Stimulated activated CD4-positive, alpha-beta T cell treated with anti-CD3 and anti-CD28 coated beads, TNF-alpha, amount 100 ng/mL, for 48 hours (primary cell): ENCODE measurements at regions not wholly inside any gene's neighbourhood (a gene's known extent, or its start where the extent isn't known, plus 50 kb on each side); places are given as distances from the start of the nearest gene placed in this dataset.
"Not testable (repeated sequence)": the region's sequence is repeated elsewhere in the genome, so short reads cannot be mapped to it uniquely, and the experiment has no call there.

Source experiments
- DNase-seq, 3 donors: peaks; one replicate each; pipeline ENCODE4 v3.0.0-alpha.2; 2020; ENCODE audit warnings: low read depth in 3 of 3

DNA sequence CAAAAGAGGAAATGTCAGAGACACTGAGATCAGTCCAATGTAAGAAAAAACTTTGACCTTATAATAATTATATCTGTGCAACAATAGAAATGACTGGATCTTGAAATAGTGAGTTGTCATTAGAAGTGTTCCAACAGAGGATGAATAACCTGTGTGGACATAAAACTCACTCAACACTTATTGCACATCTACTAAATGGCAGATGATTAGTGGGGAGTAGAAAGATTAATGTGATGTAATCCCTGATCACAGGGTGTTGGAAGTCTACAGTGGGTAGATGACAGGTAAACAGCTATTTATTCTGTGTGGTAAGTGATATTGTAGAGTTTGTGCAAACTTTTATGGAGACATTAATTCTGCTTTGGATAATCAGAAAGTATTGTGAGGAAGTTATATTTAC is 177.3 kb upstream of the HMHB1 start:
- DNase-seq = no peak

DNA sequence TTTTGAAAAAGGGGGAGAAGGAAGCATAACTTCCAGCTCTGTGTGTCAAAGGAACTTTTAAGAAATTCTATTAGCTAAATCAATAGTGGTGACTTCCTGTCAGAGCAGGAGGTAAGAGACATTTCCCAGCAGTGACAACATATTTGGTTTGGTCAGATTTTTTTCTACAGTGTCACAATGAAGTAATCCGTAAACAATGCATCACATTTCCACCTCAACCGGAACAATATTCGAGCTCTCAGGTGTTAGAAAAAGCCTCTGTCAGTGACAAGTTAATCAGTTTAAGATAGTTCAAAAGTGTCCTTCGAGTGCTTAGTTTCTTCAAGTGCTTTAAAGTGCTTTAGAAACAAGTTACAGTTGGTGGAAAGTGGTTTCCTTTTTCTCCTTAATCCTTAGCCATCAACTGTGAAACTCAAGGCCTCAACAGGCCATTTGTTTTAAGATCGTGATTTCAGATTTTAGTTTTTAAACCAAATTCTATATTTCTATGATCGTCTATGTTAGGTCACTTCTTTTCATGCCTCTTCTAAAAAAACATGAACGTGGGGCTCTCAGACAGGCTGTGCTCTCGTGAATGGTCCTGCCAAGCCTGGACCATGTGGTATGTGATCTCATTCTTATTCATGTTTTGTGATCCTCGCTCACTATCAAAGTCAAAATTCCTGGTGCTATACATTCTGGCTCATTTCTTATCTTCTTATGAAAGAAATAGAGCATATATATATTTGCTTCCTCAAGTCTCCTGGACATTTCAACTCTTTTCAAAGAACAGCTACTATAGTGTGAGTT is 181.9 kb upstream of the HMHB1 start:
- no peak for DNase-seq

DNA sequence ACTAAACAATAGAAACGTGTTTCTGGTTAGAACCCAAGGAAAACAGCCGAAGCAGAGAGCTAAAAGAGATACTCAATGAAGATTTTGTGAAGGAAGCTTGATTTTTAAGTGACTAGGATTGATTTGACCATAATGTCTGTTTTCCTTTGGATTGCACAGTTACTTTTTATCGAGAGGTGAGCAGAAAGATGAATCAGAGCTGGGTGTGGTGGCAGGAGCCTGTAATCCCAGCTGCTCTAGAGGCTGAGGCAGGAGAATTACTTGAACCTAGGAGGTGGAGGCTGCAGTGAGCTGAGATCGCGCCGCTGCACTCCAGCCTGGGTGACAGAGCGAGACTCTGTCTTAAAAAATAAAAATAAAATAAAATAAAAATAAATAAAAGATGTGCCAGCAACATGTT is 186.9 kb upstream of the HMHB1 start:
- DNase-seq = not testable (repeated sequence)

DNA sequence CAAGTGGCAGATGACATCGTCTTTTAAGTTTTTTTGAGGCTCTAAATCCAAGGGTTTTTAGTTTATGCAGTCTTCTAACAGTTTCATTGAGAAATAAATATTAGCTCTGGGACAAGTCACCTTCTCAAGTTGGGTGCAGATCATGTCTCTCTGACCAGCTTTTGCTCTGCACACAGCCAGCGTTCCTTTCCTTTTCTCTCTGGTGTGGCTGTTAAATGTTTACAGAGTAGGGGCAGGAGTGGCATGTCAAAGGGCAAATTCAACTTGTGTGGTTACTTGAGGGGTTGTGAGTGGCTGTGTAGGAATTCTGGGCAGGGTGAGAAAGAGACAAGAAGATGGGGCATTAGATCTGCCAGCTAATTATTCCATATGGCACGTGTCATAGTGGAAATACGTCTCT is 187.5 kb upstream of the HMHB1 start:
- DNase-seq = no peak

DNA sequence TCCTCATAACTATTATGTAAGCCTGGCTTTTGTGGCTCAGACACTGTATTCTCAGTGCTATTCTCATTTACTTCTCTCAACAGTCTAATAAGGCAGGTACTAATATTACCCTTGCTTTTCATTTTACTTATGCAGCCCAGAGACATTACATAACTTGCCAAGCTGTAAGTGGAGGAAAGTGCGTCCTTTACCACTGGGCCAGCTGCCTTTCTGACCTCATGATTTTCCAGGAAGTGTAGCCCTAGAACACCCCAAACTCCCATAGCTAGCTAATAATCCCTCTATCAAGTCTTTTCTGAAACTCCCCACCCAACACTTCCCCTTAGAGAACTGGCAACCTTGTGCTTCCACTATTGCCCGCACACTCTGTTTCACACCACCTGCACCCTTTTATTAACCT is 192.9 kb upstream of the HMHB1 start:
- DNase-seq = no peak

DNA sequence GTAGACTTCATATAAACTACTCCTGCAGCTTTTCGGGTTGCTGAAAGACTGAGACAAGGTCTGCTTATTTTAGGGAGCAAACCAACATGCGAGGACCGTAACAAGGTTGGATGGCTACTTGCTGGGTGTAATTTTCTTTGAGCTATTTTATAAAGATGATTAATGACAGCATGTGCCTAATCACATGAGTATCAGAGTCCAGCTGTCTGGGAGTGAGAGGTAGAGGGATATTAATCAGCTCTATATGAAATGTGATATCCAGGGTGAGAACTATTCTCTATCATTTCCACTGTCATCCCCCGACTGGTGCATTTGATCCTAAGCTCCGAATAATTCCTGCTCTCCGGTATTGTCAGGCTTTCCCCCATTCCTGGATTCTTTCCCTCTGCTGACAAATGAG is 193.8 kb upstream of the HMHB1 start:
- no peak for DNase-seq

DNA sequence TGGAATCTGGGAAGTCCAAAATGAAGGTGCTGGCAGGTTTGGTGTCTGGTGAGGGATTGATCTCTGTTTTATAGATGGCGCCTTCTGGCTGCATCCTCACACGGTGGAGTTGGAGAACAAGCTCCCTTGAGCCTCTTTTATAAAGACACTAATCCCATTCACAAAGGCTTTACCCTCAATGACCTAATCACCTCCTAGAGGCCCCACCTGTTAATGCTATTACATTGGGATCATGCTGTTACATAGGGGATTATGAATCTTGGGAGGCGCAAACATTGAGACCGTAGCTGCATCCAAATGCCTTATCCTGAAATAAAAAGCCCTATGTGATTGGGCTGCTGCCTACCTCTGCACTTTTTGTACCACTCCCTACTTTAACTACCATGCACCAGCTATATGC is 197.1 kb upstream of the HMHB1 start:
- no peak for DNase-seq

DNA sequence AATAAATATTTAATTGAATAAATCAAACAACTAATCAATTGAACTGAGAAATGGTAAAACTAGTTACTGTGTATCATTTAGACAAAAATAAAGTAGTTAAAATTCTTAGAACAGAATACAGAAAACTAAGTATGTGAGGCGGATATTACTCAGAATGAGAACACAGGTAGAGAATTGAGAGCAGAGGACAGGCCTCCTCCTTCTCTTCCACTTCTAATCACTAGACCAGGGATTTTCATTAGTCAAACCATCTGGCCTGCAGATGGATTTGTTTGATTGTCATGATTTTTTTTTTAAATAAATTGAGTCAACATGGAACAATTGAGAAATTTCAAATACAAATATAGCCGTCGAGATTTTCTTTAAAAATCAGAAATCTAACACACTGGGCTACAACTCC is 198.6 kb upstream of the HMHB1 start:
- DNase-seq = no peak

DNA sequence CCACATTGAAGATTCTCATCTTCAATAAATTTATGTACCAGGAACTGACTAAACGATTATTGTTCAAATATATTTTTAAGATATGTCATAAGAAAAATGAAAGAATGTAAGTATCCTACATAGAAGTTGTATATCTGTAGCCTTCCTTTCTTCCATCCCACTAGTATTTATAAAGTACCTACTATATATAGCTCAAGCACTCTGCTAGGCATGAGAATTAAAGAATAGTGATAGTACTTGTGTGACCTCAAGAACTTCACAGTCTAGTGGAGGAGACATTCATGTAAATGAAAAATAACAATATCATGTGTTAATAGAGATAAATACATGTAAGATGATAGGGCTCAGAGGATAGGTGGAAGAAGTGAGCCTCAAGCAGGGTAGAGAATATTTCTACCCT is 201.0 kb upstream of the HMHB1 start:
- no peak for DNase-seq

DNA sequence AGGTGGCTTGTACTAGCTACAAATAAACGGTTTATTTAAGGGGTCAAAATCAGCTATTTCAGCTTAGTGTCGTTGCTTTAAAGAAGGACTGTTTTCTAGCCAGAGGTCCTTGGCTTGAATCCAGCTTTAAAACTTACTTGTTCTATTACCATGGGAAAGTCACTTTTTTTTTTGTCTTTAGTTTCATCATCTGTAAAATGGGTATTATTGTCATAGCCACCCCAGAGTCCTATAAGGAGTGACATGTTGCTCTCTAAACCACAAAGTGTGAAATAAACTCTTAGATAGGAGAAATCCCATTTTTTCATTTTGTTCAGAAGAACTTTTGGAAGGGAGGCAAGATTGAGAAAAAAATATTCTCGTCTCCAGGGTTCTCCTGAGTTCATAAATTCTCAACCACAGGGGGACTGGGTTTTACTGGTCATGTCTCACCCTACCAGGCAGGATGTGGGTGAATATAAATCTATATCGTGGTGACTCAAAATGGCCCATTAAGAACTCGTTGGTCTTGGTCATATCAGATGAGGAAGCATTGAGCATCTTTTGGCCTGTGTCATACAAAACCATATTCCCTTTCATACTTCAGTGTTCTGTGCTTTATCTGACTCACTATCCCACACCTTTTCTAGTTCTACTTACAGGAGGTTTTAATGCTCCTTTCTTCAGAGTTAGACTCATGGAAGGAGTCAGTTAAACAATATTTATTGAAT is 202.7 kb upstream of the NR3C1 start:
- no peak for DNase-seq

DNA sequence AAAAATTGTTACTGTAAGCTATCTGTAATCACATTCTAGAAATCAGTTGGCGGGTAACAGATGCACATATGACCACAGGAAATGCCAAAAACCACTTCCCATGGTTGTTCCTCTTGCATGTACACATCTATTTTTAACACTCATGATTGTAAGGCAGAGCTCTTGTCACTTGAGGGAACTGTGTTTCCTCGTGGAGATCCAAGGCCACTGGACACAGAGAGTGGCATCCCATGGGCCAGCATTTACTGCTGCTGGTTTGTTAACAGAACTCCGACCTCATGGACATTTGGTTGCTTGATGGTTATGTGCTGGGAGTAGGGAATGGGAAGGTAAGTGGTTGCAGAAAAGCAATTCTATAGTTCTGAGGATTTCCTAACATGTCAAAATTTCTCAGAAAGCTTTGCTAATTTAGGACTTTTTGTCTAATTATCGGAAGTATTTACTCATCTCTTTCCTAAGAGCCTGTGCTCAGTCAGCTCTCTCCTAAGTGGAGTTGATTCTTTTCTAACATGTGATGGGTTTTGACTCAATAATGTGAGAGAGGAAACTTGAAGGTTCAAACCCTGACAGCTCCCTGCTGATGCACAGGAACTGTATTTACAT is 202.0 kb upstream of the NR3C1 start:
- no peak for DNase-seq

DNA sequence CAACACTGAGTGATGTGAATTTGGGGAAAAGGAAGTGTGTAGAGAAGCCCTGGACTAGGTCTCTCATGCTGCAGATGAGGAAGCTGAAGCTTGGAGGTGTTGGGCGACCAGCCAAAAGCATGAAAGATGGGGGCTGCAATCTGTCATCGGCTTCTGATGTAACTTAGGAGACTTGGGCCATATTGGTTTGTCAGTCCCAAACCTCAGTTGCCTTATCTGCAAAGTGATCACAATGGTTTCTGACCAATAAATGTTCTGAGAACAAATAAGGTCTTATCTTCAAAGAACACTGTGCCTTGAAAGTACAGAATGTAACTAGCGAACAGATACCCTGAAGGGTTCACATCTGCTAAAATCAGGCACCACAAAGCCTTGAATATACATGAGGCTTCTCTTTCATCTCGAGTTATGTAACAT is 198.4 kb upstream of the NR3C1 start:
- DNase-seq = no peak

DNA sequence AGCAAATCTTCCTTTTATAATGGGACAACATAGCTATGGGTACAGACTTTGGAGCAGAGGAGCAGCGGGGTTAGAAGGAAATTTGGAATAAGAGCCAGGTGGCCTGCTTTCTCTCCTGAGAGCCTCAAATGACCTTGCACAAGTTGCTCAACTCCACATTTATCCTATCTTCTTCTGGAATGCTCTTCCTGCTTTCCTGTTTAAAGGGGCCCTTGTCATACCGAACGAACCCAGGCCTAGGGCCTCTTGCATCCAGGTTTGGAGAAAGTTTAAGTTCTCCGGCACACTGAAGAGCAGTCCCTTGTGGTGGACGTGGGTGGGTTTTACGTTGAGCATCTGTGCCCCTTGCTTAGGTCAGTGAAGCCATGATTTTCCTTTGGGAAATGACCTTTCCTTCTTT is 197.9 kb upstream of the NR3C1 start:
- DNase-seq = no peak

DNA sequence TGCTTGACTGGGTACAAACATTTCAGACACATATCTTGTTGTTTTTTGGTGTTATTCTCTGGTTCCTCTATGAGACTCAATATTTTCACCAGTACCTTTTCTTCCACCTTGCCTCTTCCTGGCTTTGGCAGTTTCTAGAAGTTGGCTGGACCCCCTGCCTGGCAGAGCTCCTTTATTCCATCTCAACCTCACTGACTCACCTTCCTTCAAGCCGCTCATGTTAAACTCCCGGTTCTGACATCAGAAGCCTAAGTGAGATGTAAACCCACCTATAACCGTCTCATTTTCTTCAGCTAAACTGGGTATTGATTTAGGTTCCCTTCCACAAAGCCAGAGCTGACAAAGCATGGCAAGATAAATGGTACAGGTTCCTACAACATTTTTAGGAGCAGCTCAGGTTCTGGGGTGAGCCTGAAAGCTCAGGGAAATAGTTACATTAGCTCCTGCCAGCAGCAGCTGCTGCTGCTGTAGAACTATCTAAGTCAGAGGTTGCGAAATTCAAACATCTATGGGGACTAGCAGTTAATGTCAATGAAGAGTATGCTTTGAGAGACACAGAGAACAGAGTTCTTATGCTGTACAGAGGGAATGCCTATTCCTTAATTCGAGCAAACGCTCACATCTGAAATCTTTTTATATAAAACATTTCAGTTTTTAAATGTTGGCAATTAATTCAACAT is 197.1 kb upstream of the NR3C1 start:
- DNase-seq = no peak

DNA sequence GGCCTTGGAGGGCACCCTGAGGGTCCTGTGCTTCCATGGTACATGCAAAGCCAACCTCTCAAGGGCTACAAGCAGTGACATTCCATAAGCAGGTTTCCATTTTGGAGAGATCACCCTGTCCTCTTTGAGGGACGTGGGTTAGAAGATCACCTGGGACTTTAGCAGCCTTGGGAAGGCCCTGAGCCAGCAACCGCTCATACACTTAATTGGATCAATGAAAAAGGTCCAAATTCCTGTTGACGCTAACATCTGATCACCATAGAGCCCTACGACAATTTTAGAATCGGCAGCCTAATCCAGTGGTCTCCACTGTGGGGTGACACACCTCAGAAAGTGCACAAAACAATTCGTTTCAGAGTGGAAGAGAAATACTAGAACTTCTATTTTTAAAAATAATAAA is 196.0 kb upstream of the NR3C1 start:
- no peak for DNase-seq

DNA sequence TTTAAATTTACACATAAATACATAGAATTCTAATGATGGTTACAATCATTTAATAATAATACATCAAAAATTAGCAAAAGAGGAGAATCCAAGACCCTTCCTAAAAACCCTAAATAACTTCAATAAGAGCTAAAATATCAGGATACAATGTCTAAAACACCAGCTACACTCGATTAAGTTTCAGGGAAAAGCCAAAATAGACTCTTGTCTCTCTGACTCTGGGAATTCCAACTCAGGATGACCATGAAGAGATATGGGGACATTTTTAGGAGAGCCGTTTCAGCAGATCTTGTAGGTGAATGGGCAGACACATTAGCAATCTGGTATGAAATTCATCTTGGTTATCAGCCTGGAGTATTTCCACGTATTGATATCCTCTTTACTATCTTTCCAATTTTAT is 193.3 kb upstream of the NR3C1 start:
- DNase-seq = no peak

DNA sequence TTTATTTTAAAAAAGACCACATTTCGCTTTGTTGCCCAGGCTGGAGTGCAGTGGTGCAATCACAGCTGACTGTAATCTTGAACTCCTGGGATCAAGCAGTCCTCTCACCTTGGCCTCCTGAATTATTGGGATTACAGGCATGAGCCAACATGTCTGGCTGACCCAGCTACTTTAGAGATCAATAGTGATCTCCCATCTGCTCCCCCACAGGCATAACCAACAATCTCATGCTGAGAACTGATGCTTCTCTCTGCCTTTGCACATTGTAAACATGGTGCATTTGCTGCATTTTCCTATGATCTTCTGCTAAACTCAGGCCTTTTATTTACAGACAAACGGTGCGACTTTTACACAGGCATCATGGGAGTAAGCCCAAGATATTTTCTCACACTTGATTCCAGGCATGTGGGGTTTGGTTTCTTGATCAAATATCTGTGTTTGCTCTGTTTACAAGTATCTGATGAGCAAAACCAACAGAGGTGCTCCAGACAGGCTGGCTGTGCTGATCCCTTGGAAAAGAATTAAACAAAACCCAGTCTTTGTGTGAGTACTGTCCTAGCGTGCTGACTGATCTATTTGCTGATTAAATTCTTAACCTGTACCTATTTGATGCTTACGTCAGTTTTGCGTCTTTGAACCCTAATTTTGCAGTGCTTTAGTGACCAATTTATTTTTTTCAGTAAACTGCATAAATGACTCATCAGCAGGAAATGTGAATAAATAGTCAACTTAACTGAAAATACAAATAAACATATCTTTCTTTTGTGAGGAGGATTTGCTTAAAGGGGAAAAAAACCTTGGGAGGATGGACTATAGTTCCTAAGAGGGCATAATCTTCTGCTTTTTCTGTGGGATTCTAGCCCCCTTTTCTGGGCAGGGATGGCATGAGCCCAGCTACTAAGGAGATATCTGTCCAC is 191.7 kb upstream of the NR3C1 start:
- DNase-seq = no peak

DNA sequence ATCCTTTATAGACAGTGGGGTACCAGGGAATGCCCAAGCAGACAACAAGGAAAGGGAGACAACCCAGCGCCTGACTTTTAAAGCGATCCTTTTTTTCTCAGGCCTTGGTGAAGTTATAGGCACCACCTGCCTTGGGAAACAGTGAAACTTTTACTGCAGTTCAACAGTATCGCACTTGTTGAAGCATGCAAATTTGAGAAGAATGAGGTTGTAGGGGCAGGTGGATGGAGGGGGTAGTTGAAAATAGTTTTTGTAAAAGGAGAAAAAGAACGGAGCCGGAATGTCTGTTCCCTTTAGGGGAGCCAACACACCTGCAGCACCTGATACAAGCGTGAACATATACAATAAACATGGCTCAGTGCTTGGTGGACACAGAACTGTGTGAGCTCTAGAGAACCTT is 190.2 kb upstream of the NR3C1 start:
- no peak for DNase-seq

DNA sequence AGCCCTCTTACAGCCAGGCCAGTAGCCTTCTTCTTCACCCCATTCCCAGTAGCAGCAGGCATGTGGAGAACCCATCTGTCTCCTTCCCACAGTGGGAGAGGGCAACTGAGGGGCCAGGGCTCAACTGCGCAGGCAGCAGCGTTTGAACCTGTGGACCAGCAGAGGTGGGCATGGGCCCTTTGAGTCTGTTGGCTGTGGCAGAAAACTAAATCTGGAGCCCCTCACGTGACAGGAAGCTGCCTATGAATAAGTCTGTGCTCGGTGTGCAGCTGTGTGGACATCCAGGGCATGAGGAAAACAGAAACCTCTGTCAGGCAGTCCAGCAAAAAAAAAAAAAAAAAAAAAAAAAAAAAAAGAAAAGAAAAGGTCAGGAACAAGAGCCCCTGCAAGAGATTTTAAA is 189.2 kb upstream of the NR3C1 start:
- DNase-seq = no peak

DNA sequence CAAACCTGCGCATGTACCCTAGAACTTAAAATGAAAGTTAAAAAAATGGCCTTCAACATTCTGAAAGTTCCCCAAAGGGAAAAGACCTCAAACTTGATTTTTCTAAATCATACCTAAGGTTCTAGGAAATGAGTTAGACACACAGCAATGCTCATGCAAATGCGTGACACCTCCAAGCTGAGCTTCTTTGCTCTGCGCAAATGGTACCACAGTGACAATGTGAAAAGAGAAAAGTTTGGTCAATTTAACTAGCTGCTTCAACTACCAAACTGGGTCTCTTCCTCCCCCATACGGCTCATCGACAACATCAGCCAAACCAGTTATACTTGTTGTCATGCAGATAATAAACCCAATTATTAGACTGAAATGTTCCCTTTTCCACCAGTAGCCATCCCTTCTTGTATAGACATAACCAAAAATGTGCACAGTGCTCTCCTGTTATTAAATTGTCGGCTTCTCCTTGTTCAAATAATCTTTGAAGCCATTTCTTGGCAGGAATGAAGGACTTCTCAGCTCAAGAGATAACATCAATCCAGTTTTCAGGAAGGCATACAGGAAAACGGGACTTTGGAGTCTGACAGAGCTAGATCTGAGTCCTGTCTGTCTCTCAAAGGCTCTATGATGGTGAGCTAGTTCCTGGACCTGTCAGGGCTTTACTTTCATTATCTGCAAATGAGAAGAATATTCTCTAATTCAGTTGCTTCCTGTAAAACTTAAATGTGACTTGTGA is 185.6 kb upstream of the NR3C1 start:
- DNase-seq = no peak

DNA sequence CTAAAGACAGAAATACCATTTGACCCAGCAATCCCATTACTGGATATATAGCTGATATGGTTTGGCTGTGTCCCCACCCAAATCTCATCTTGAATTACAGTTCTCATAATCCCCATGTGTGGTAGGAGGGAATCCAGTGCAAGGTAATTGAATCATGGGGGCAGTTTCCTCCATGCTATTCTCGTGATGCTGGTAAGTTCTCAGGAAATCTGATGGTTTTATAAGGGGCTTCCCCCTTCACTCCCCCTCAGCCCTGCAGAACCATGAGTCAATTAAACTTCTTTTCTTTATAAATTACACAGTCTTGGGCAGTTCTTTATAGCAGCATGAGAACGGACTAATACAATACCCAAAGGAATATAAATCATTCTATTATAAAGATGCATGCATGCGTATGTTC is 184.6 kb upstream of the NR3C1 start:
- DNase-seq = not testable (repeated sequence)
